Activated naive CD4-positive, alpha-beta T cell treated with anti-CD3 and anti-CD28 coated beads, Interleukin-2, amount 50 U/mL, for 72 hours (primary cell): ENCODE measurements at regions not wholly inside any gene's neighbourhood (a gene's known extent, or its start where the extent isn't known, plus 50 kb on each side); places are given as distances from the start of the nearest gene placed in this dataset.

Experiments used
- ATAC-seq, 2 donors: fragments of 150-1000 bp; cut with Tn5 transposase; 2 replicates each; pipeline ENCODE4 v1.10.0; 2021; ENCODE audit warnings: mild to moderate bottlenecking in 2 of 2, moderate library complexity in 2 of 2
- DNase-seq, 2 donors: peaks; one replicate each; pipeline ENCODE4 v3.0.0; 2021 to 2022; ENCODE audit warnings: low spot score in 2 of 2
- H3K27ac Mint-ChIP-seq, 2 donors: one replicate each; pipeline ENCODE4 v1.8.0; 2022; ENCODE audit warnings: mild to moderate bottlenecking in 2 of 2, mixed read lengths in 2 of 2
- H3K36me3 Mint-ChIP-seq, 2 donors: one replicate each; pipeline ENCODE4 v1.8.0; 2022; ENCODE audit warnings: mixed read lengths in 2 of 2
- H3K9me3 Mint-ChIP-seq, 2 donors: one replicate each; pipeline ENCODE4 v1.8.0; 2022; ENCODE audit warnings: mixed read lengths in 2 of 2

GRCh38 chr1:187893471-187893870 lies 1064.7 kb downstream of the PLA2G4A start:
- Mint-ChIP-seq H3K9me3 (peaks cover 13 to 14% of the 10 kb centered on the region in 2 donors), H3K27ac (no peak overlapping the region), H3K36me3 (no peaks in the 10 kb centered on the region)
- ATAC-seq = no peak
- DNase-seq = no peak

- peaks cover 13 to 14% of the 10 kb centered on the region in 2 donors for H3K9me3 Mint-ChIP-seq
- DNase-seq (no peak), ATAC-seq (no peak)
- no peaks in the 10 kb centered on the region for H3K36me3 Mint-ChIP-seq
- H3K27ac Mint-ChIP-seq = no peak overlapping the region
These were observed 1065.6 kb downstream of the PLA2G4A start for GRCh38 chr1:187894349-187894748.

GRCh38 chr1:187903223-187903622 lies 1074.5 kb downstream of the PLA2G4A start:
- H3K36me3 Mint-ChIP-seq = no peaks in the 10 kb centered on the region
- DNase-seq (no peak), ATAC-seq (no peak)
- H3K27ac Mint-ChIP-seq = no peak overlapping the region
- no peaks in the 10 kb centered on the region for H3K9me3 Mint-ChIP-seq

- no peaks in the 10 kb centered on the region for H3K36me3 Mint-ChIP-seq
- H3K9me3 Mint-ChIP-seq = peaks cover 6 to 9% of the 10 kb centered on the region in 2 donors
- no peak overlapping the region for H3K27ac Mint-ChIP-seq
- DNase-seq = no peak
- ATAC-seq = no peak
These were observed 1080.6 kb downstream of the PLA2G4A start for GRCh38 chr1:187909382-187909781.

- DNase-seq (no peak), ATAC-seq (no peak)
- H3K36me3 Mint-ChIP-seq = no peaks in the 10 kb centered on the region
- no peak overlapping the region for H3K27ac Mint-ChIP-seq
- peaks cover 9 to 14% of the 10 kb centered on the region in 2 donors for H3K9me3 Mint-ChIP-seq
These were observed 1083.1 kb downstream of the PLA2G4A start for GRCh38 chr1:187911820-187912219.

GRCh38 chr1:187920976-187921375 lies 1092.2 kb downstream of the PLA2G4A start:
- Mint-ChIP-seq H3K27ac (no peak overlapping the region), H3K9me3 (peaks cover 3 to 6% of the 10 kb centered on the region in 2 donors), H3K36me3 (no peaks in the 10 kb centered on the region)
- DNase-seq (no peak), ATAC-seq (no peak)

GRCh38 chr1:187921426-187921825 lies 1092.7 kb downstream of the PLA2G4A start:
- Mint-ChIP-seq H3K9me3 (peaks cover 0 to 6% of the 10 kb centered on the region in 2 donors), H3K36me3 (no peaks in the 10 kb centered on the region), H3K27ac (no peak overlapping the region)
- ATAC-seq (no peak), DNase-seq (no peak)

- no peaks in the 10 kb centered on the region for H3K36me3 Mint-ChIP-seq
- ATAC-seq = no peak
- DNase-seq = no peak
- H3K9me3 Mint-ChIP-seq = no peaks in the 10 kb centered on the region
- no peak overlapping the region for H3K27ac Mint-ChIP-seq
These were observed 1093.5 kb downstream of the PLA2G4A start for GRCh38 chr1:187922255-187922654.

GRCh38 chr1:187924252-187924651 lies 1095.5 kb downstream of the PLA2G4A start:
- no peak overlapping the region for H3K27ac Mint-ChIP-seq
- ATAC-seq = no peak

GRCh38 chr1:187928288-187928687 lies 1099.5 kb downstream of the PLA2G4A start:
- DNase-seq (no peak), ATAC-seq (no peak)
- no peaks in the 10 kb centered on the region for H3K36me3 Mint-ChIP-seq
- H3K27ac Mint-ChIP-seq = no peak overlapping the region
- no peaks in the 10 kb centered on the region for H3K9me3 Mint-ChIP-seq

More at GRCh38 chr1:187924252-187924651, 1095.5 kb downstream of the PLA2G4A start:
- Mint-ChIP-seq H3K9me3 (no peaks in the 10 kb centered on the region), H3K36me3 (no peaks in the 10 kb centered on the region)
- no peak for DNase-seq

- no peaks in the 10 kb centered on the region for H3K9me3 Mint-ChIP-seq
- H3K36me3 Mint-ChIP-seq = no peaks in the 10 kb centered on the region
- no peak for ATAC-seq
These were observed 1099.9 kb downstream of the PLA2G4A start for GRCh38 chr1:187928696-187929095.

GRCh38 chr1:187931776-187932175 lies 1103.0 kb downstream of the PLA2G4A start:
- DNase-seq (no peak), ATAC-seq (no peak)
- Mint-ChIP-seq H3K27ac (no peak overlapping the region), H3K9me3 (peaks cover 0 to 1% of the 10 kb centered on the region in 2 donors), H3K36me3 (no peaks in the 10 kb centered on the region)

More at GRCh38 chr1:187928696-187929095, 1099.9 kb downstream of the PLA2G4A start:
- DNase-seq = no peak
- no peak overlapping the region for H3K27ac Mint-ChIP-seq

- Mint-ChIP-seq H3K36me3 (no peaks in the 10 kb centered on the region), H3K27ac (peak overlapping the region in 1 of 2 donors; percentile 29), H3K9me3 (peaks cover under 1 to 7% of the 10 kb centered on the region in 2 donors)
These were observed 1105.0 kb downstream of the PLA2G4A start for GRCh38 chr1:187933562-187934419.

GRCh38 chr1:187936667-187937066 lies 1107.9 kb downstream of the PLA2G4A start:
- DNase-seq (no peak), ATAC-seq (no peak)
- Mint-ChIP-seq H3K36me3 (no peaks in the 10 kb centered on the region), H3K9me3 (peaks cover 5 to 10% of the 10 kb centered on the region in 2 donors), H3K27ac (no peak overlapping the region)

More at GRCh38 chr1:187933562-187934419, 1105.0 kb downstream of the PLA2G4A start:
- ATAC-seq (no peak), DNase-seq (no peak)

GRCh38 chr1:187938092-187938491 lies 1109.3 kb downstream of the PLA2G4A start:
- Mint-ChIP-seq H3K36me3 (no peaks in the 10 kb centered on the region), H3K27ac (no peak overlapping the region), H3K9me3 (peaks cover 7 to 12% of the 10 kb centered on the region in 2 donors)
- ATAC-seq (no peak), DNase-seq (no peak)

GRCh38 chr1:187942986-187943385 lies 1114.2 kb downstream of the PLA2G4A start:
- H3K27ac Mint-ChIP-seq = no peak overlapping the region
- H3K36me3 Mint-ChIP-seq = peaks cover 0 to 8% of the 10 kb centered on the region in 2 donors
- ATAC-seq (no peak), DNase-seq (no peak)
- H3K9me3 Mint-ChIP-seq = peaks cover 17 to 25% of the 10 kb centered on the region in 2 donors

- H3K9me3 Mint-ChIP-seq = peaks cover 24 to 28% of the 10 kb centered on the region in 2 donors
- ATAC-seq (no peak), DNase-seq (no peak)
- peaks cover 0 to 8% of the 10 kb centered on the region in 2 donors for H3K36me3 Mint-ChIP-seq
- no peak overlapping the region for H3K27ac Mint-ChIP-seq
These were observed 1115.1 kb downstream of the PLA2G4A start for GRCh38 chr1:187943606-187944403.
